ENCODE measurements at regions not wholly inside any gene's neighbourhood (a gene's known extent, or its start where the extent isn't known, plus 50 kb on each side); places are given as distances from the start of the nearest gene placed in this dataset.
"Not testable (repeated sequence)": the region's sequence is repeated elsewhere in the genome, so short reads cannot be mapped to it uniquely, and the experiment has no call there.

DNA sequence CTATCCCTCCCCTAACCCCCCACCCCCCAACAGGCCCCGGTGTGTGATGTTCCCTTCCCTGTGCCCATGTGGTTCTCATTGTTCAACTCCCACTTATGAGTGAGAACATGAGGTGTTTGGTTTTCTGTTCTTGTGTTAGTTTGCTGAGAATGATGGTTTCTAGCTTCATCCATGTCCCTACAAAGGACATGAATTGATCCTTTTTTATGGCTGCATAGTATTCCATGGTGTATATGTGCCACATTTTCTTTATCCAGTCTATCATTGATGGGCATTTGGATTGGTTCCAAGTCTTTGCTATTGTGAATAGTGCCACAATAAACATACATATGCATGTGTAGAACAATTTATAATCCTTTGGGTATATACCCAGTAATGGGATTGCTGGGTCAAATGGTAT lies 612.1 kb upstream of the ADGRB3 start:
- not testable (repeated sequence) for TF ChIP-seq POLR2A (IDR thresholded peaks at IDR 0.05)
- TF ChIP-seq, protein P1, sequence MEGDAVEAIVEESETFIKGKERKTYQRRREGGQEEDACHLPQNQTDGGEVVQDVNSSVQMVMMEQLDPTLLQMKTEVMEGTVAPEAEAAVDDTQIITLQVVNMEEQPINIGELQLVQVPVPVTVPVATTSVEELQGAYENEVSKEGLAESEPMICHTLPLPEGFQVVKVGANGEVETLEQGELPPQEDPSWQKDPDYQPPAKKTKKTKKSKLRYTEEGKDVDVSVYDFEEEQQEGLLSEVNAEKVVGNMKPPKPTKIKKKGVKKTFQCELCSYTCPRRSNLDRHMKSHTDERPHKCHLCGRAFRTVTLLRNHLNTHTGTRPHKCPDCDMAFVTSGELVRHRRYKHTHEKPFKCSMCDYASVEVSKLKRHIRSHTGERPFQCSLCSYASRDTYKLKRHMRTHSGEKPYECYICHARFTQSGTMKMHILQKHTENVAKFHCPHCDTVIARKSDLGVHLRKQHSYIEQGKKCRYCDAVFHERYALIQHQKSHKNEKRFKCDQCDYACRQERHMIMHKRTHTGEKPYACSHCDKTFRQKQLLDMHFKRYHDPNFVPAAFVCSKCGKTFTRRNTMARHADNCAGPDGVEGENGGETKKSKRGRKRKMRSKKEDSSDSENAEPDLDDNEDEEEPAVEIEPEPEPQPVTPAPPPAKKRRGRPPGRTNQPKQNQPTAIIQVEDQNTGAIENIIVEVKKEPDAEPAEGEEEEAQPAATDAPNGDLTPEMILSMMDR (IDR thresholded peaks at IDR 0.05): not testable (repeated sequence)
